Hepatocyte (in vitro differentiated cells): ENCODE measurements at regions not wholly inside any gene's neighbourhood (a gene's known extent, or its start where the extent isn't known, plus 50 kb on each side); places are given as distances from the start of the nearest gene placed in this dataset.

Source experiments
- DNase-seq: peaks from one replicate; pipeline ENCODE4 v3.0.0-alpha.2; 2016; ENCODE audit warnings: low spot score
- H2AFZ ChIP-seq: fragments of 200-600 bp; sonication (generic); 2 replicates; pipeline ENCODE4 v1.6.0; 2016; ENCODE audit warnings: antibody characterized with exemption, mild to moderate bottlenecking
- H3K27ac ChIP-seq: fragments of 200-600 bp; sonication (generic); 2 replicates; pipeline ENCODE4 v1.5.1; 2016; ENCODE audit warnings: mild to moderate bottlenecking
- H3K27me3 ChIP-seq: fragments of 200-600 bp; sonication (generic); 2 replicates; pipeline ENCODE4 v1.6.1; 2016
- H3K36me3 ChIP-seq: fragments of 200-600 bp; sonication (generic); replicated peaks from 2 replicates; pipeline ENCODE4 v1.5.1; 2016; ENCODE audit warnings: low read depth; ENCODE audit not compliant: insufficient read depth
- H3K4me1 ChIP-seq: fragments of 200-600 bp; sonication (generic); 2 replicates; pipeline ENCODE4 v1.5.1; 2016; ENCODE audit warnings: mild to moderate bottlenecking, moderate library complexity; ENCODE audit not compliant: insufficient read depth
- H3K4me2 ChIP-seq: fragments of 200-600 bp; sonication (generic); 2 replicates; pipeline ENCODE4 v1.6.0; 2016
- H3K4me3 ChIP-seq: fragments of 200-600 bp; sonication (generic); 2 replicates; pipeline ENCODE4 v1.5.1; 2016; ENCODE audit warnings: mild to moderate bottlenecking
- H3K79me2 ChIP-seq: fragments of 200-600 bp; sonication (generic); 2 replicates; pipeline ENCODE4 v1.6.0; 2017; ENCODE audit warnings: mild to moderate bottlenecking
- H3K9me2 ChIP-seq: fragments of 200-600 bp; sonication (generic); replicated peaks from 2 replicates; pipeline ENCODE4 v1.6.0; 2017; ENCODE audit warnings: mild to moderate bottlenecking; ENCODE audit not compliant: insufficient read depth
- H3K9me3 ChIP-seq: fragments of 200-600 bp; sonication (generic); 2 replicates; pipeline ENCODE4 v1.5.1; 2016; ENCODE audit warnings: low read depth, mild to moderate bottlenecking
- H4K20me1 ChIP-seq: fragments of 200-600 bp; sonication (generic); 2 replicates; pipeline ENCODE4 v1.6.0; 2016; ENCODE audit warnings: mild to moderate bottlenecking; ENCODE audit not compliant: insufficient read depth, poor library complexity, severe bottlenecking
- CTCF ChIP-seq: fragments of 200-600 bp; sonication (generic); IDR thresholded peaks from 2 replicates; pipeline ENCODE4 v1.5.1; 2016; ENCODE audit warnings: antibody characterized with exemption, mild to moderate bottlenecking; ENCODE audit not compliant: poor library complexity
- EZH2 ChIP-seq: fragments of 200-600 bp; sonication (generic); IDR thresholded peaks from 2 replicates; pipeline ENCODE4 v1.6.1; 2016; ENCODE audit warnings: antibody characterized with exemption, mild to moderate bottlenecking, borderline replicate concordance
- EZH2phosphoT487 ChIP-seq: fragments of 200-600 bp; sonication (generic); IDR thresholded peaks from one replicate; pipeline ENCODE4 v1.6.1; 2018; ENCODE audit warnings: antibody characterized with exemption, mild to moderate bottlenecking, low read depth, moderate library complexity; ENCODE audit not compliant: unreplicated experiment, severe bottlenecking
- WGBS: methylation state at CpG from one replicate; pipeline ENCODE4 v1.1.6; 2016; ENCODE audit warnings: low lambda C conversion rate; ENCODE audit errors: missing lambda C conversion rate; 5-methylcytosine and 5-hydroxymethylcytosine counted together

- Histone ChIP-seq H2AFZ (no peak overlapping the region), H3K9me3 (no peaks in the 10 kb centered on the region)
Measured at GRCh38 chr3:170734735-170735065, 135.3 kb downstream of the RPL22L1 start.

GRCh38 chr3:170734043-170734734 lies 135.8 kb downstream of the RPL22L1 start:
- H3K4me3 ChIP-seq, result no peak overlapping the region
- no peak for DNase-seq
- H3K79me2 ChIP-seq, result no peaks in the 10 kb centered on the region
- WGBS, result 68% methylated on average over 7 of the region's 7 CpGs
- no peaks in the 10 kb centered on the region for H3K4me1 ChIP-seq
- no peaks in the 10 kb centered on the region for H3K27me3 ChIP-seq
- H3K9me2 ChIP-seq, result no peaks in the 10 kb centered on the region
- H2AFZ ChIP-seq, result no peak overlapping the region
- no peak for TF ChIP-seq EZH2phosphoT487
- no peak for TF ChIP-seq CTCF
- no peak for TF ChIP-seq EZH2
- H3K27ac ChIP-seq, result no peak overlapping the region
- no peaks in the 10 kb centered on the region for H3K9me3 ChIP-seq
- H3K36me3 ChIP-seq, result no peaks in the 10 kb centered on the region
- H4K20me1 ChIP-seq, result no peaks in the 10 kb centered on the region
- H3K4me2 ChIP-seq, result no peak overlapping the region

More at GRCh38 chr3:170734735-170735065, 135.3 kb downstream of the RPL22L1 start:
- no peak overlapping the region for H3K4me2 ChIP-seq
- no peak for TF ChIP-seq EZH2phosphoT487
- no peaks in the 10 kb centered on the region for H3K79me2 ChIP-seq
- H3K36me3 ChIP-seq, result no peaks in the 10 kb centered on the region
- no peaks in the 10 kb centered on the region for H4K20me1 ChIP-seq
- no peak overlapping the region for H3K27ac ChIP-seq
- no peaks in the 10 kb centered on the region for H3K4me1 ChIP-seq
- H3K4me3 ChIP-seq, result no peak overlapping the region
- no peaks in the 10 kb centered on the region for H3K27me3 ChIP-seq
- no peak for DNase-seq
- no peaks in the 10 kb centered on the region for H3K9me2 ChIP-seq
- 69% methylated on average over 1 of the region's 1 CpG for WGBS

GRCh38 chr3:170732660-170733245 lies 137.2 kb downstream of the RPL22L1 start:
- TF ChIP-seq CTCF, result no peak
- TF ChIP-seq EZH2phosphoT487, result no peak
- no peak for TF ChIP-seq EZH2
- H3K27me3 ChIP-seq, result no peaks in the 10 kb centered on the region
- no peaks in the 10 kb centered on the region for H3K9me3 ChIP-seq
- no peak overlapping the region for H3K27ac ChIP-seq
- no peaks in the 10 kb centered on the region for H3K79me2 ChIP-seq
- H3K4me2 ChIP-seq, result no peak overlapping the region
- no peaks in the 10 kb centered on the region for H3K36me3 ChIP-seq
- H3K9me2 ChIP-seq, result no peaks in the 10 kb centered on the region
- no peaks in the 10 kb centered on the region for H3K4me1 ChIP-seq
- no peak overlapping the region for H3K4me3 ChIP-seq
- no peaks in the 10 kb centered on the region for H4K20me1 ChIP-seq
- no peak for DNase-seq
- no peak overlapping the region for H2AFZ ChIP-seq

- no peaks in the 10 kb centered on the region for H3K9me2 ChIP-seq
- H3K36me3 ChIP-seq, result no peaks in the 10 kb centered on the region
- H3K4me3 ChIP-seq, result no peak overlapping the region
- no peaks in the 10 kb centered on the region for H3K79me2 ChIP-seq
- no peaks in the 10 kb centered on the region for H4K20me1 ChIP-seq
- no peaks in the 10 kb centered on the region for H3K4me1 ChIP-seq
- no peak for TF ChIP-seq EZH2phosphoT487
- no peak for TF ChIP-seq EZH2
- TF ChIP-seq CTCF, result no peak
- H3K27me3 ChIP-seq, result no peaks in the 10 kb centered on the region
- H3K27ac ChIP-seq, result no peak overlapping the region
- no peaks in the 10 kb centered on the region for H3K9me3 ChIP-seq
- no peak overlapping the region for H3K4me2 ChIP-seq
- no peak for DNase-seq
- H2AFZ ChIP-seq, result no peak overlapping the region
Measured at GRCh38 chr3:170731281-170731680, 138.7 kb downstream of the RPL22L1 start.
